Fibroblast of the aortic adventitia (primary cell): ENCODE measurements at regions not wholly inside any gene's neighbourhood (a gene's known extent, or its start where the extent isn't known, plus 50 kb on each side); places are given as distances from the start of the nearest gene placed in this dataset.

Experiments used
- DNase-seq: peaks from one replicate; pipeline ENCODE4 v3.0.0-alpha.2; 2010; ENCODE audit warnings: low read depth
- H3K4me3 ChIP-seq: 2 replicates; pipeline ENCODE4 v1.5.1; 2011; ENCODE audit warnings: low read depth, mild to moderate bottlenecking, control low read depth, low read length, moderate library complexity
- CTCF ChIP-seq: IDR thresholded peaks from 2 replicates; pipeline ENCODE4 v1.5.1; 2011; ENCODE audit warnings: mild to moderate bottlenecking, low read length, control low read depth, inconsistent platforms; ENCODE audit not compliant: insufficient read depth

DNA sequence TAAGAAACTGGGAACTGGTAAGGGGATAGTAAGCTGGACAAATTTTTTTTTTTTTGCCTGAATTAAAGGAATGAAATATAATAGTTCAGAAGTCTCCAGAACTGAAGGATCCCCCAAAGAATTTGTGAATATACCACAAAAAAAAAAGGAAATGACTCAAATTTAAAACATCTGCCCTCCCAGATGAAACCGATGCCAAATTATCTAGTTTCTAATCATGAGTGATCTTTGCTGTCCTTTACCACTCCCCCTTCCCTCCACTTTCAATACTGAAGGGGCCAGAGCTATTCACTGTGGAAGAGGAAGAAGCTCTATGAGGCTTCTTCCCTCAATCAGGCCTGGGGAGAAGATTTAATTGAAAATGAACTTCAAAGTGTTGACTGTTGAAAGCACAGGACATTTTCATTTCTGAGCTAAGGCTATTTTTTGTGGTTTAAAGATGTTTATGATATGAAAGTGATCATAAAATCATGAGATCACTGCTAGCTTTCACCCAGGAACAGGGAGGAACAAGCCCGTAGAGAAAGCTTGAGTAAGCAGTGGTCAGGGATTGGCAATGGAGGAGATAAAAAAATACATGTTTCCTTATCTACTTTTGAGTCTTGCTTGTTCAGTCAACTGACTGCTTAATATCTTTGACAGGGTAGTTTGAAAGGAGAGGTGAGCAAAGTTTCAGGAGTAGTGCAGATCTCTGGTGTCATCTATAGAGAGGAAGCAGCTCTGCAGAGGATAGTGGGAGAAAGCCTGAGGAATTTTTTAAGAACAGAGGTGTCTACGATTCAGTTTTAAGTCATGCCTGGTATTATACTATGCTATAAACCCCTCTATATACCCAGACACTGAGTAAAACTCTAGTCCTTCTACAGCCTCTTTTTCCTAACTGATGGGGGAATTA is 409.5 kb upstream of the FIGN start:
- peak; percentile 34 for DNase-seq
- TF ChIP-seq CTCF = no peak
- no peak overlapping the region for H3K4me3 ChIP-seq

- H3K4me3 ChIP-seq = no peak overlapping the region
- no peak for TF ChIP-seq CTCF
- no peak for DNase-seq
These were observed 407.5 kb upstream of the FIGN start for GRCh38 chr2:164143183-164143930.

- TF ChIP-seq CTCF = no peak
- DNase-seq = no peak
- H3K4me3 ChIP-seq = no peak overlapping the region
These were observed 406.9 kb upstream of the FIGN start for GRCh38 chr2:164142755-164143154.

DNA sequence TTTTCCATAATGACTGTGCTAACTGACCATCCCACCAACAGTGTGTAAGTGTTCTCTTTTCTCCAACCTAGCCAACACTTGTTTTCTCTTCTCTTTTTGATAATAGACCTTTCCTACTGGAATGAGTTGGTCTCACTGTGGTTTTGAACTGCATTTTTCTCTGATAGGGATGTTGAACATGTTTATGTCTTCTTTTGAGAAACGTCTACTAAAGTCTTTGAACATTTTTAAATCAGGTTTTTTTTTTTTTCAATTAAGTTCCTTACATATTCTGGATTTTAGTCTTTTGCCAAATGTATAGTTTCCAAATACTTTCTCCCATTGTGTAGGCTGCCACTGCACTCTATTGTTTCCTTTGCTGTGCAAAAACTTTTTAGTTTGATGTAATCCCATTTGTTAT is 405.5 kb upstream of the FIGN start:
- no peak overlapping the region for H3K4me3 ChIP-seq
- peak; percentile 4 for DNase-seq
- no peak for TF ChIP-seq CTCF

DNA sequence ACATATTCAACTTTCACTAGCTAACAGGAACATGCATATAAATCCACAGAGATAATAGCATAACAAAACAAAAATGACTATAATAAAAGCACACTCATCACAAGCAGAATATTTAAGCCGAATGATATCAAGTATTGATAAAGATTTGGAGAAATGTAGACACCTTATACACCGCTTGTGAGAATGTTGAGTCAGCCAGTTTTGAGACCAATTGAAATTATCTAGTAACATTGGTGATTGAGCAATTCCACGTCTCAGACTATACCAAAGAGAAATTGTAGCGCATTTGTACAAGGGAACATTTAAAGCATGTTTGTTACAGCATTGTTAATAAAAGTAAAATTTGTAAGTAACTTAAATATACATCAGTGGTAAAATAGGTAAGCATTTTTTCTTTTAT is 402.9 kb upstream of the FIGN start:
- DNase-seq = no peak
- TF ChIP-seq CTCF = no peak
- H3K4me3 ChIP-seq = no peak overlapping the region

- no peak for DNase-seq
These were observed 398.5 kb upstream of the FIGN start for GRCh38 chr2:164134336-164134735.

More at GRCh38 chr2:164134336-164134735, 398.5 kb upstream of the FIGN start:
- H3K4me3 ChIP-seq = no peak overlapping the region
- TF ChIP-seq CTCF = no peak
